C1 segment of cervical spinal cord (tissue), 14 donors: ENCODE measurements at regions not wholly inside any gene's neighbourhood (a gene's known extent, or its start where the extent isn't known, plus 50 kb on each side); places are given as distances from the start of the nearest gene placed in this dataset.

ENCODE experiments used
- DNase-seq, 14 donors: peaks; one replicate each; lab custom pipeline; 2025; lab: John Stamatoyannopoulos, UW

GRCh38 chr11:116415095-116415494, 357.7 kb downstream of the BUD13 start:
- no peak for DNase-seq

GRCh38 chr11:116414357-116414880, 358.4 kb downstream of the BUD13 start:
- no peak for DNase-seq

GRCh38 chr11:116413301-116414242, 359.2 kb downstream of the BUD13 start:
- DNase-seq: no peak

- DNase-seq: no peak
These were observed 360.5 kb downstream of the BUD13 start for GRCh38 chr11:116412118-116412889.

GRCh38 chr11:116409238-116409637, 363.5 kb downstream of the BUD13 start:
- DNase-seq: no peak

- no peak for DNase-seq
These were observed 366.7 kb downstream of the BUD13 start for GRCh38 chr11:116406042-116406441.

- no peak for DNase-seq
These were observed 368.4 kb downstream of the BUD13 start for GRCh38 chr11:116404462-116404798.

GRCh38 chr11:116403794-116404461, 368.9 kb downstream of the BUD13 start:
- DNase-seq: no peak

- DNase-seq: peak in 1 of 14 donors; percentile 17
These were observed 372.7 kb downstream of the BUD13 start for GRCh38 chr11:116400081-116400480.

GRCh38 chr11:116397602-116398084, 375.1 kb downstream of the BUD13 start:
- no peak for DNase-seq

GRCh38 chr11:116396331-116396730, 376.5 kb downstream of the BUD13 start:
- no peak for DNase-seq

- no peak for DNase-seq
These were observed 378.8 kb downstream of the BUD13 start for GRCh38 chr11:116394022-116394421.

- no peak for DNase-seq
These were observed 381.8 kb downstream of the BUD13 start for GRCh38 chr11:116390963-116391362.

GRCh38 chr11:116388146-116388545, 384.6 kb downstream of the BUD13 start:
- DNase-seq: no peak

GRCh38 chr11:116387641-116388040, 385.1 kb downstream of the BUD13 start:
- no peak for DNase-seq

- DNase-seq: no peak
These were observed 386.6 kb downstream of the BUD13 start for GRCh38 chr11:116386118-116386699.

GRCh38 chr11:116384876-116385275, 387.9 kb downstream of the BUD13 start:
- DNase-seq: peak in 2 of 14 donors; percentile 6 to 67

GRCh38 chr11:116384407-116384806, 388.4 kb downstream of the BUD13 start:
- no peak for DNase-seq

- no peak for DNase-seq
These were observed 393.5 kb downstream of the BUD13 start for GRCh38 chr11:116379185-116379828.

- DNase-seq: no peak
These were observed 396.2 kb downstream of the BUD13 start for GRCh38 chr11:116376547-116376946.

GRCh38 chr11:116376054-116376453, 396.7 kb downstream of the BUD13 start:
- DNase-seq: no peak
